ENCODE measurements at regions not wholly inside any gene's neighbourhood (a gene's known extent, or its start where the extent isn't known, plus 50 kb on each side); places are given as distances from the start of the nearest gene placed in this dataset.

- TF ChIP-seq CTCF (IDR thresholded peaks at IDR 0.05) (no peak), POLR2A (IDR thresholded peaks at IDR 0.05) (no peak)
Observed at GRCh38 chr2:38152035-38152434, 76.1 kb upstream of the CYP1B1 start.
